Neural cell (in vitro differentiated cells): ENCODE measurements at regions not wholly inside any gene's neighbourhood (a gene's known extent, or its start where the extent isn't known, plus 50 kb on each side); places are given as distances from the start of the nearest gene placed in this dataset.

Experiments
- H2AFZ ChIP-seq: fragments of 200-600, 300-800 bp; sonication (generic), shearing (Covaris generic); 2 replicates; pipeline ENCODE4 v1.6.0; 2014; ENCODE audit warnings: low read depth, mild to moderate bottlenecking, antibody characterized with exemption, low read length, moderate library complexity
- H3F3A ChIP-seq: fragments of 200-600 bp; shearing (Covaris generic); 2 replicates; pipeline ENCODE4 v1.6.1; 2016; ENCODE audit warnings: mild to moderate bottlenecking, moderate library complexity, mixed read lengths, antibody characterized with exemption, low read length; ENCODE audit not compliant: insufficient read depth, poor library complexity, severe bottlenecking
- H3K27ac ChIP-seq: fragments of 200-600, 300-800 bp; sonication (generic), shearing (Covaris generic); 2 replicates; pipeline ENCODE4 v1.5.1; 2014; ENCODE audit warnings: mild to moderate bottlenecking, low read length, moderate library complexity
- H3K27me3 ChIP-seq: fragments of 300-800, 200-600 bp; sonication (generic), shearing (Covaris generic); 2 replicates; pipeline ENCODE4 v1.6.0; 2014; ENCODE audit warnings: mild to moderate bottlenecking, low read depth, low read length, moderate library complexity; ENCODE audit not compliant: insufficient read depth
- H3K36me3 ChIP-seq: fragments of 300-800, 200-600 bp; sonication (generic), shearing (Covaris generic); 2 replicates; pipeline ENCODE4 v1.5.1; 2014; ENCODE audit warnings: mild to moderate bottlenecking, antibody characterized with exemption, low read length, moderate library complexity; ENCODE audit not compliant: insufficient read depth
- H3K4me2 ChIP-seq: fragments of 300-800, 200-600 bp; sonication (generic), shearing (Covaris generic); 2 replicates; pipeline ENCODE4 v1.6.0; 2014; ENCODE audit warnings: mild to moderate bottlenecking, low read length
- H3K4me3 ChIP-seq: fragments of 300-800, 200-600 bp; sonication (generic), shearing (Covaris generic); 2 replicates; pipeline ENCODE4 v1.5.1; 2014; ENCODE audit warnings: mild to moderate bottlenecking, low read length, moderate library complexity
- H3K79me2 ChIP-seq: fragments of 200-600 bp; shearing (Covaris generic); replicated peaks from 2 replicates; pipeline ENCODE4 v1.6.0; 2014; ENCODE audit warnings: mild to moderate bottlenecking, low read length, moderate library complexity; ENCODE audit not compliant: insufficient read depth
- H3K9ac ChIP-seq: fragments of 300-800, 200-600 bp; sonication (generic), shearing (Covaris generic); 2 replicates; pipeline ENCODE4 v1.6.1; 2016; ENCODE audit warnings: mild to moderate bottlenecking, low read length, mixed read lengths
- H3K9me2 ChIP-seq: fragments of 200-600 bp; shearing (Covaris generic); 2 replicates; pipeline ENCODE4 v1.6.1; 2016; ENCODE audit warnings: mild to moderate bottlenecking, low read length, mixed read lengths; ENCODE audit not compliant: insufficient read depth
- H3K9me3 ChIP-seq: fragments of 200-600, 300-800 bp; sonication (generic), shearing (Covaris generic); 2 replicates; pipeline ENCODE4 v1.6.1; 2016; ENCODE audit warnings: mild to moderate bottlenecking, mixed run types, low read length, moderate library complexity, mixed read lengths
- H4K20me1 ChIP-seq: fragments of 200-600 bp; shearing (Covaris generic); 2 replicates; pipeline ENCODE4 v1.6.1; 2016; ENCODE audit warnings: mild to moderate bottlenecking, mixed run types; ENCODE audit not compliant: insufficient read depth
- CTCF ChIP-seq: fragments of 450-650 bp; IDR thresholded peaks from 2 replicates; pipeline ENCODE4 v1.5.1; 2014; ENCODE audit warnings: antibody characterized with exemption, mild to moderate bottlenecking, moderate library complexity; ENCODE audit not compliant: poor library complexity, severe bottlenecking
- EP300 ChIP-seq: fragments of 450-650 bp; conservative IDR thresholded peaks from 2 replicates; pipeline ENCODE4 v1.6.1; 2014; ENCODE audit warnings: antibody characterized with exemption, mild to moderate bottlenecking, moderate library complexity; ENCODE audit not compliant: poor library complexity, severe bottlenecking
- EZH2 ChIP-seq: fragments of 200-600, 300-800 bp; shearing (Covaris generic), sonication (generic); IDR thresholded peaks from 2 replicates; pipeline ENCODE4 v1.6.1; 2014; ENCODE audit warnings: antibody characterized with exemption, low read length, borderline replicate concordance, mild to moderate bottlenecking; ENCODE audit not compliant: insufficient read depth, poor library complexity, severe bottlenecking
- MXI1 ChIP-seq: fragments of 450-650 bp; conservative IDR thresholded peaks from 2 replicates; pipeline ENCODE4 v1.6.1; 2014; ENCODE audit warnings: antibody characterized with exemption, mild to moderate bottlenecking; ENCODE audit not compliant: poor library complexity, severe bottlenecking
- POLR2AphosphoS5 ChIP-seq: IDR thresholded peaks from 2 replicates; pipeline ENCODE4 v1.6.1; 2012
- RAD21 ChIP-seq: fragments of 450-650 bp; conservative IDR thresholded peaks from 2 replicates; pipeline ENCODE4 v1.6.1; 2014; ENCODE audit warnings: antibody characterized with exemption, mild to moderate bottlenecking, moderate library complexity
- REST ChIP-seq: IDR thresholded peaks from 2 replicates; pipeline ENCODE4 v1.6.1; 2012; ENCODE audit warnings: borderline replicate concordance
- SMC3 ChIP-seq: fragments of 450-650 bp; conservative IDR thresholded peaks from 2 replicates; pipeline ENCODE4 v1.6.1; 2014; ENCODE audit warnings: antibody characterized with exemption, mild to moderate bottlenecking, moderate library complexity; ENCODE audit not compliant: poor library complexity
- TAF1 ChIP-seq: IDR thresholded peaks from 2 replicates; pipeline ENCODE4 v1.6.1; 2012; ENCODE audit warnings: low read depth

DNA sequence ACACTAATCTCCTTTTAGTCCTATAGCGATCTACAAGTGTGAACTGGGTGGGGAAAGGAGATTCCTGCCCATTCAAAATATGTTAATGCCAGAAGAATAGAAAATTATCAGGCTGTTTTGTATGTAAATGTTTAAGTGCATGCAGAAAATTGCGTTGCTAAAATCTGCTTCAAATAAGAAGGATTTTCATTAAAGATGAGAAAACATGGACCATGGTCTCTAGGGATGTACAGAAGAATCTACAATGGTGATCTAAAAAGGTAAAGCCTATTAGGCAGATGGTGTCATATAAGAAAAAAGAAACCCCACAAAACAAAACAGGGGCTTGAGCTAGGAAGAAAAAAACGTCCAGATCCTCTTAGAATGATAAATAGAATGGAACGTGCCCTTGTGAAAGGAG is 287.5 kb upstream of the ROBO1 start:
- Histone ChIP-seq H3K27ac (no peak overlapping the region), H3K79me2 (no peaks in the 10 kb centered on the region), H3K27me3 (no peaks in the 10 kb centered on the region), H3K9me2 (no peaks in the 10 kb centered on the region), H3K4me3 (no peak overlapping the region), H3K9me3 (no peaks in the 10 kb centered on the region), H4K20me1 (no peaks in the 10 kb centered on the region), H3K36me3 (no peaks in the 10 kb centered on the region), H3K9ac (no peak overlapping the region), H3F3A (no peaks in the 10 kb centered on the region), H2AFZ (no peak overlapping the region), H3K4me2 (no peak overlapping the region)
- no peak for TF ChIP-seq EP300
- no peak for TF ChIP-seq POLR2AphosphoS5
- no peak for TF ChIP-seq SMC3
- no peak for TF ChIP-seq MXI1
- no peak for TF ChIP-seq CTCF
- TF ChIP-seq EZH2, result no peak
- no peak for TF ChIP-seq REST
- no peak for TF ChIP-seq RAD21
- TF ChIP-seq TAF1, result no peak

DNA sequence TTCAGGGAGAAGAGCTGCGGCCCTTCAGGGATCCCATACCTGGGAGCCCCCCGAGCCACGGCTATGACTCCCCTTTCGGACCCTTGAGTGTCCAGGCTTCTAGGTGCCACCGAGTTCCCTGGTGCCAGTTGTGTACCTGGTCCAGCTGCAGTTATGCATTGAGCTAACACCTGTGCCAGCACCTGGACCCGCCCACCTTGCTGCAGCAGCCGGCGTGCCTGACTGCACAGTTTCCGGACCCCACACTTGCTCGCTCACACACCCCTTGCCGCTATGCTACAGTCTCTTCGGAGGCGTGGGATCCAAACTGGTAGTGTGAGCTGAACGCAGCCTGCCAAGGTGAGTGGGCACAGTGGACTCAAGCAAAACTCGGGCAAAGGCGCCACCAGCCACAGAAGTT is 284.5 kb upstream of the ROBO1 start:
- Histone ChIP-seq H3F3A (no peaks in the 10 kb centered on the region), H4K20me1 (no peaks in the 10 kb centered on the region), H3K4me3 (no peak overlapping the region), H2AFZ (no peak overlapping the region), H3K79me2 (no peaks in the 10 kb centered on the region), H3K9ac (no peak overlapping the region), H3K27me3 (no peaks in the 10 kb centered on the region), H3K4me2 (no peak overlapping the region), H3K9me2 (no peaks in the 10 kb centered on the region), H3K36me3 (no peaks in the 10 kb centered on the region), H3K9me3 (no peaks in the 10 kb centered on the region), H3K27ac (no peak overlapping the region)
- TF ChIP-seq EZH2, result no peak

DNA sequence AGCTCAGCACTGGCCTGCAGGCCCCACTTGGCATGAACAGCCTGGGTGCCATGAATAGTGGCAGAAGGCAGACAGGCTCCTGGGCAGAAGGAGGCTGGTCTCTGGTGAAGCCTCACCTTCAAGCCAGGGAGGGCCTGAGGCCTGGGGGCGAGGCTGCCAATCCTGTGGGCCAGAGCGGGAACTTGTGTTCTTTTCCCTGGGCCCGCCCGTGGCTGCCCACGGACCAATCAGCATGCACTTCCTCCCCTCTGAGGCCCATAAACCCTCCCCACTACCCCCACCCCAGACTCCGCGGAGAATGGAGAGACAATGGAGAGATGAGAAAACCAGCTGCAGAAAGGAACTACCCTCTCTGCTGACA is 283.8 kb upstream of the ROBO1 start:
- no peak overlapping the region for H3K4me2 ChIP-seq
- no peaks in the 10 kb centered on the region for H3K27me3 ChIP-seq
- no peak overlapping the region for H2AFZ ChIP-seq
- no peaks in the 10 kb centered on the region for H3F3A ChIP-seq
- no peaks in the 10 kb centered on the region for H3K36me3 ChIP-seq
- H3K9ac ChIP-seq, result no peak overlapping the region
- H3K79me2 ChIP-seq, result no peaks in the 10 kb centered on the region
- no peak overlapping the region for H3K4me3 ChIP-seq
- H4K20me1 ChIP-seq, result no peaks in the 10 kb centered on the region
- no peak overlapping the region for H3K27ac ChIP-seq
- H3K9me3 ChIP-seq, result no peaks in the 10 kb centered on the region
- no peak for TF ChIP-seq EZH2
- no peak for TF ChIP-seq EP300
- TF ChIP-seq CTCF, result no peak
- no peak for TF ChIP-seq TAF1
- TF ChIP-seq RAD21, result no peak
- TF ChIP-seq REST, result no peak
- H3K9me2 ChIP-seq, result no peaks in the 10 kb centered on the region
